CMK (cell line): ENCODE measurements at regions not wholly inside any gene's neighbourhood (a gene's known extent, or its start where the extent isn't known, plus 50 kb on each side); places are given as distances from the start of the nearest gene placed in this dataset.
"Not testable (repeated sequence)": the region's sequence is repeated elsewhere in the genome, so short reads cannot be mapped to it uniquely, and the experiment has no call there.

Experiments used
- DNase-seq: peaks from one replicate; pipeline ENCODE4 v3.0.0-alpha.2; 2010; ENCODE audit warnings: low read depth

- no peak for DNase-seq
These were observed 808.5 kb upstream of the ZWINT start for GRCh38 chr10:57169597-57169996.

- DNase-seq: no peak
These were observed 807.7 kb upstream of the ZWINT start for GRCh38 chr10:57168611-57169240.

GRCh38 chr10:57165671-57166070 is 804.6 kb upstream of the ZWINT start:
- DNase-seq: no peak

GRCh38 chr10:57162231-57162630 is 801.2 kb upstream of the ZWINT start:
- no peak for DNase-seq

- DNase-seq: no peak
These were observed 800.1 kb upstream of the ZWINT start for GRCh38 chr10:57161157-57161556.

- no peak for DNase-seq
These were observed 784.5 kb upstream of the ZWINT start for GRCh38 chr10:57145548-57145947.

- DNase-seq: no peak
These were observed 782.0 kb upstream of the ZWINT start for GRCh38 chr10:57142925-57143576.

- no peak for DNase-seq
These were observed 780.6 kb upstream of the ZWINT start for GRCh38 chr10:57141708-57142107.

GRCh38 chr10:57119684-57120083 is 758.6 kb upstream of the ZWINT start:
- no peak for DNase-seq

- no peak for DNase-seq
These were observed 752.5 kb upstream of the ZWINT start for GRCh38 chr10:57113545-57113944.

- no peak for DNase-seq
These were observed 741.2 kb upstream of the ZWINT start for GRCh38 chr10:57102236-57102635.

- no peak for DNase-seq
These were observed 737.1 kb upstream of the ZWINT start for GRCh38 chr10:57098146-57098545.

GRCh38 chr10:57096044-57096443 is 735.0 kb upstream of the ZWINT start:
- no peak for DNase-seq

GRCh38 chr10:57094965-57095364 is 733.9 kb upstream of the ZWINT start:
- DNase-seq: no peak

GRCh38 chr10:57094083-57094482 is 733.0 kb upstream of the ZWINT start:
- no peak for DNase-seq

- no peak for DNase-seq
These were observed 692.5 kb upstream of the ZWINT start for GRCh38 chr10:57053530-57053929.

- DNase-seq: no peak
These were observed 688.0 kb upstream of the ZWINT start for GRCh38 chr10:57049096-57049495.

- no peak for DNase-seq
These were observed 677.5 kb upstream of the ZWINT start for GRCh38 chr10:57038531-57038930.

GRCh38 chr10:57035310-57035709 is 674.3 kb upstream of the ZWINT start:
- no peak for DNase-seq

- not testable (repeated sequence) for DNase-seq
These were observed 671.2 kb upstream of the ZWINT start for GRCh38 chr10:57032301-57032700.

GRCh38 chr10:57031346-57031745 is 670.3 kb upstream of the ZWINT start:
- no peak for DNase-seq

- no peak for DNase-seq
These were observed 665.2 kb upstream of the ZWINT start for GRCh38 chr10:57026307-57026706.

GRCh38 chr10:57023626-57024025 is 662.6 kb upstream of the ZWINT start:
- DNase-seq: no peak

GRCh38 chr10:57018452-57018851 is 657.4 kb upstream of the ZWINT start:
- no peak for DNase-seq
